CD14-positive monocyte (primary cell): ENCODE measurements at regions not wholly inside any gene's neighbourhood (a gene's known extent, or its start where the extent isn't known, plus 50 kb on each side); places are given as distances from the start of the nearest gene placed in this dataset.

Experiments
- DNase-seq, 3 donors: peaks; one replicate each; pipeline ENCODE4 v3.0.0-alpha.2; 2011 to 2022
- H2AFZ ChIP-seq: 2 replicates; pipeline ENCODE4 v1.6.0; 2012; ENCODE audit warnings: mild to moderate bottlenecking, low read depth, low read length, inconsistent platforms; ENCODE audit not compliant: insufficient read depth, poor library complexity, severe bottlenecking
- H3K27ac ChIP-seq, 2 donors: 1 replicate in 1 of 2; 2 replicates in 1 of 2; pipeline ENCODE4 v1.5.1; 2012 to 2013; ENCODE audit warnings: low read length in 2 of 2, control low read depth in 1 of 2, inconsistent platforms in 1 of 2, low read depth in 1 of 2, mild to moderate bottlenecking in 1 of 2
- H3K27me3 ChIP-seq, 2 donors: one replicate each; pipeline versions ENCODE4 v1.6.0 to v1.6.1; 2011 to 2013; ENCODE audit warnings: low read length in 2 of 2; ENCODE audit not compliant: control insufficient read depth in 2 of 2, insufficient read depth in 2 of 2
- H3K36me3 ChIP-seq, 2 donors: replicated peaks in 1 of 2; 1 replicate in 1 of 2; 2 replicates in 1 of 2; pipeline versions ENCODE4 v1.5.1 to v1.6.1; 2012 to 2013; ENCODE audit warnings: low read length in 2 of 2, control low read depth in 1 of 2, inconsistent platforms in 1 of 2, mild to moderate bottlenecking in 1 of 2; ENCODE audit not compliant: insufficient read depth in 2 of 2, control insufficient read depth in 1 of 2
- H3K4me1 ChIP-seq, 2 donors: 1 replicate in 1 of 2; 2 replicates in 1 of 2; pipeline versions ENCODE4 v1.5.1 to v1.6.1; 2012 to 2013; ENCODE audit warnings: low read length in 2 of 2, control low read depth in 1 of 2, inconsistent platforms in 1 of 2, mild to moderate bottlenecking in 1 of 2, moderate library complexity in 1 of 2; ENCODE audit not compliant: insufficient read depth in 2 of 2, control insufficient read depth in 1 of 2
- H3K4me2 ChIP-seq: replicated peaks from 2 replicates; pipeline ENCODE3; 2012; ENCODE audit warnings: low read length, moderate library complexity, mild to moderate bottlenecking; ENCODE audit not compliant: poor library complexity, severe bottlenecking; ENCODE audit errors: extremely low read depth
- H3K4me3 ChIP-seq, 3 experiments: fragments of 200-600 bp in 1 of 3; sonication (generic) in 1 of 3; replicated peaks in 1 of 3; 1 replicate in 2 of 3; 2 replicates in 1 of 3; pipeline ENCODE4 v1.5.1; 2011 to 2013; ENCODE audit warnings: low read length in 3 of 3, mild to moderate bottlenecking in 3 of 3, control low read depth in 2 of 3, low read depth in 2 of 3, inconsistent platforms in 1 of 3, moderate library complexity in 1 of 3
- H3K79me2 ChIP-seq: 2 replicates; pipeline ENCODE4 v1.6.0; 2012; ENCODE audit warnings: mild to moderate bottlenecking, control low read depth, inconsistent platforms, low read length, moderate library complexity; ENCODE audit not compliant: insufficient read depth
- H3K9ac ChIP-seq: 2 replicates; pipeline ENCODE4 v1.6.0; 2017; ENCODE audit warnings: low read length, mild to moderate bottlenecking; ENCODE audit not compliant: insufficient read depth, poor library complexity, severe bottlenecking
- H3K9me3 ChIP-seq, 2 donors: replicated peaks in 1 of 2; 1 replicate in 1 of 2; 2 replicates in 1 of 2; pipeline versions ENCODE4 v1.5.1 to v1.6.1; 2012 to 2013; ENCODE audit warnings: low read length in 2 of 2, control low read depth in 1 of 2; ENCODE audit not compliant: control insufficient read depth in 1 of 2, insufficient read depth in 1 of 2
- H4K20me1 ChIP-seq: 2 replicates; pipeline ENCODE4 v1.6.0; 2012; ENCODE audit warnings: mild to moderate bottlenecking, low read length, control low read depth, moderate library complexity; ENCODE audit not compliant: insufficient read depth
- H3K27ac Mint-ChIP-seq, 7 donors: one replicate each; pipeline ENCODE4 v1.8.0; 2020; ENCODE audit warnings: mild to moderate bottlenecking in 7 of 7, mixed read lengths in 7 of 7, moderate library complexity in 6 of 7, inconsistent platforms in 2 of 7
- H3K27me3 Mint-ChIP-seq, 3 donors: one replicate each; pipeline ENCODE4 v1.8.0; 2021 to 2022; ENCODE audit warnings: low read depth in 3 of 3, mild to moderate bottlenecking in 3 of 3, mixed read lengths in 3 of 3, moderate library complexity in 3 of 3, inconsistent platforms in 1 of 3
- H3K36me3 Mint-ChIP-seq, 2 donors: one replicate each; pipeline ENCODE4 v1.8.0; 2020; ENCODE audit warnings: mixed read lengths in 2 of 2, inconsistent platforms in 1 of 2, mild to moderate bottlenecking in 1 of 2
- H3K4me1 Mint-ChIP-seq: one replicate; pipeline ENCODE4 v1.8.0; 2020; ENCODE audit warnings: mild to moderate bottlenecking, mixed read lengths
- H3K4me3 Mint-ChIP-seq, 2 donors: one replicate each; pipeline ENCODE4 v1.8.0; 2020; ENCODE audit warnings: mild to moderate bottlenecking in 2 of 2, mixed read lengths in 2 of 2, moderate library complexity in 1 of 2
- H3K9me3 Mint-ChIP-seq, 7 donors: one replicate each; pipeline ENCODE4 v1.8.0; 2020 to 2022; ENCODE audit warnings: mixed read lengths in 7 of 7, mild to moderate bottlenecking in 6 of 7, moderate library complexity in 6 of 7, inconsistent platforms in 2 of 7
- CTCF ChIP-seq: fragments of 200-600 bp; IDR thresholded peaks from one replicate; pipeline ENCODE4 v1.8.0; 2022; ENCODE audit warnings: antibody characterized with exemption, mild to moderate bottlenecking
- WGBS: methylation state at CpG from one replicate; pipeline ENCODE4 v1.1.5; 2013; ENCODE audit warnings: missing lambda C conversion rate; ENCODE audit not compliant: insufficient coverage; 5-methylcytosine and 5-hydroxymethylcytosine counted together
- intact Hi-C, 2 donors: fragments of 100-400 bp; cut with micrococcal nuclease; formaldehyde crosslinking; loops; one replicate each; pipeline versions ENCODE4 v1.15.0 to v1.15.1; 2023

- no peak for TF ChIP-seq CTCF
- Mint-ChIP-seq H3K4me1 (no peaks in the 10 kb centered on the region), H3K9me3 (peaks cover 0 to 5% (median 3%) of the 10 kb centered on the region in 7 donors), H3K27me3 (peaks cover 5 to 14% (median 7%) of the 10 kb centered on the region in 3 donors), H3K27ac (no peak overlapping the region), H3K36me3 (no peaks in the 10 kb centered on the region), H3K4me3 (no peak overlapping the region)
- Histone ChIP-seq H4K20me1 (no peaks in the 10 kb centered on the region), H3K27me3 (peaks cover 0 to 5% of the 10 kb centered on the region in 2 donors), H3K4me1 (no peaks in the 10 kb centered on the region), H3K27ac (no peak overlapping the region), H3K4me2 (no peak overlapping the region), H3K9me3 (no peaks in the 10 kb centered on the region), H3K36me3 (no peaks in the 10 kb centered on the region), H3K79me2 (no peaks in the 10 kb centered on the region), H3K9ac (no peak overlapping the region), H3K4me3 (no peak overlapping the region), H2AFZ (no peak overlapping the region)
- intact Hi-C loops: no loop called here
- WGBS: no CpG with 5 or more reads among the region's 3 CpGs
- no peak for DNase-seq
These were observed 279.5 kb upstream of the POU3F1 start for GRCh38 chr1:38326135-38326534.

GRCh38 chr1:38312753-38313152, 266.2 kb upstream of the POU3F1 start:
- Mint-ChIP-seq H3K4me1 (no peaks in the 10 kb centered on the region), H3K27me3 (peaks cover 9 to 32% (median 13%) of the 10 kb centered on the region in 3 donors), H3K27ac (no peak overlapping the region), H3K9me3 (peaks cover 0 to 4% (median 2%) of the 10 kb centered on the region in 7 donors), H3K36me3 (no peaks in the 10 kb centered on the region), H3K4me3 (no peak overlapping the region)
- Histone ChIP-seq H2AFZ (no peak overlapping the region), H3K9me3 (peaks cover 0 to 2% of the 10 kb centered on the region in 2 donors), H3K4me2 (no peak overlapping the region), H3K9ac (no peak overlapping the region), H3K27ac (no peak overlapping the region), H4K20me1 (no peaks in the 10 kb centered on the region), H3K79me2 (no peaks in the 10 kb centered on the region), H3K4me3 (no peak overlapping the region), H3K4me1 (no peaks in the 10 kb centered on the region), H3K36me3 (no peaks in the 10 kb centered on the region), H3K27me3 (peaks cover 6 to 9% of the 10 kb centered on the region in 2 donors)
- WGBS: no CpG with 5 or more reads among the region's 2 CpGs
- DNase-seq: no peak
- TF ChIP-seq CTCF: no peak
- intact Hi-C loops: no loop called here
